Spleen (tissue), 7 donors: ENCODE measurements at regions not wholly inside any gene's neighbourhood (a gene's known extent, or its start where the extent isn't known, plus 50 kb on each side); places are given as distances from the start of the nearest gene placed in this dataset.

Source experiments
- CTCF ChIP-seq, 11 experiments: fragments of 200-600 bp in 7 of 11; fragments of 450-650 bp in 4 of 11; sonication (generic) in 4 of 11; IDR thresholded peaks in 8 of 11; conservative IDR thresholded peaks in 3 of 11; 1 replicate in 7 of 11; 2 replicates in 4 of 11; pipeline versions ENCODE4 v1.4.0 to v1.8.0; 2016 to 2021; ENCODE audit warnings: antibody characterized with exemption in 11 of 11, inconsistent platforms in 4 of 11, mild to moderate bottlenecking in 1 of 11
- POLR2A ChIP-seq, 3 donors: fragments of 450-650 bp; IDR thresholded peaks; one replicate each; pipeline ENCODE4 v1.5.1; 2017; ENCODE audit warnings: antibody characterized with exemption in 3 of 3, mild to moderate bottlenecking in 1 of 3
- POLR2AphosphoS5 ChIP-seq, 3 donors: sonication (generic); formaldehyde crosslinking; IDR thresholded peaks; one replicate each; pipeline ENCODE4 v1.5.1; 2017; ENCODE audit warnings: antibody characterized with exemption in 3 of 3
- donor health status: DM: no; HTN: no; CAD: no; lungs with moderate emphysema.
- donor health status: DM: no; HTN: no; CAD: no.
- donor health status: DM: no; HTN: no; CAD: no.

DNA sequence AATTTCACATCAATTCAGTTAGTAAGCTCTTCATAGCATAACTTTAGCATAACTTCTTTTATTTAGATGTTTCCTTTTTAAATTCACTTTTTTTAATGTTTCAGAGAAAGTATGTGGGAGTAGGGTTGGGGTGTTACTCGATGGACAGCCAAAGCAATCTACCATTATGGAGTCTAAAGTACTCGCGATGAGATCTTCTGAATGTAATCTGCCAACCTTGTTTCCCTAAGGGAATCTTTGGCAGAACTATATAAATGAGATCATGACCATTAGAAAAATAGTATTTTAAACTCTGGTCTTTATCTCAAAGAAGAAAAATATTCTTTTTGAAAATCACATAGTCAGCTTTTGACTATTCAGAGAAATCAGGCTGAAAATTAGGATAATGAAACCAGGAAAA lies 103.9 kb downstream of the BBS10 start:
- TF ChIP-seq CTCF (IDR thresholded peaks at IDR 0.05 in 8 of 11, conservative IDR thresholded peaks at IDR 0.05 in 3 of 11) = no peak
- TF ChIP-seq POLR2A (IDR thresholded peaks at IDR 0.05) = no peak
- no peak for TF ChIP-seq POLR2AphosphoS5 (IDR thresholded peaks at IDR 0.05)
